K562 (cell line): ENCODE measurements at regions not wholly inside any gene's neighbourhood (a gene's known extent, or its start where the extent isn't known, plus 50 kb on each side); places are given as distances from the start of the nearest gene placed in this dataset.

ENCODE experiments used
- ATAC-seq: fragments of 200-7000 bp; cut with Tn5 transposase; 3 replicates; pipeline ENCODE4 v1.9.1; 2020; ENCODE audit warnings: moderate library complexity
- BruUV-seq: library from RNA; stranded (reverse); fragments of 400-500 nt; replicated peaks from 2 replicates; lab custom pipeline; 2021; lab: Mats Ljungman, UMichigan
- CTCF ChIA-PET: fragments of 300-600 bp; formaldehyde crosslinking; extraction: SDS; loops from one replicate; lab custom pipeline; 2021; ENCODE audit warnings: low intra/inter-chr PET ratio; lab: Yijun Ruan, JAX
- POLR2A ChIA-PET: fragments of 300-600, 350-650 bp; sonication (Branson Sonifier 250); formaldehyde crosslinking; extraction: SDS; loops from one replicate; lab custom pipeline; 2021; ENCODE audit warnings: antibody characterized with exemption, inconsistent platforms; lab: Yijun Ruan, JAX
- DNase-seq, 4 experiments: peaks; one replicate each; pipeline versions ENCODE4 v3.0.0 to v3.0.0-alpha.2; 2011 to 2018; ENCODE audit warnings: low spot score in 3 of 4, mixed read lengths in 3 of 4; ENCODE audit errors: extremely low read depth in 1 of 4
- FAIRE-seq: peaks from 2 replicates; lab custom pipeline; 2011; peaks lifted over from hg19 to GRCh38; lab: Jason Lieb, UNC
- H2AFZ ChIP-seq: 2 replicates; pipeline ENCODE4 v1.6.0; 2011; ENCODE audit warnings: low read depth, low read length, control low read depth, inconsistent platforms
- H3K27ac ChIP-seq: fragments of 200-600 bp; 3 replicates; pipeline ENCODE4 v1.8.0; 2011; ENCODE audit warnings: low read depth, mild to moderate bottlenecking, control low read depth, inconsistent platforms, low read length, moderate library complexity, mixed read lengths; ENCODE audit errors: extremely low read depth
- H3K27me3 ChIP-seq, 2 experiments: fragments of 300-600 bp in 1 of 2; 2 replicates in 1 of 2; 3 replicates in 1 of 2; pipeline versions ENCODE4 v1.6.0 to v1.8.0; 2011; ENCODE audit warnings: inconsistent platforms in 2 of 2, low read length in 2 of 2, mild to moderate bottlenecking in 1 of 2, mixed read lengths in 1 of 2, moderate library complexity in 1 of 2; ENCODE audit not compliant: control insufficient read depth in 2 of 2, insufficient read depth in 2 of 2
- H3K36me3 ChIP-seq: fragments of 300-600 bp; 3 replicates; pipeline ENCODE4 v1.8.0; 2011; ENCODE audit warnings: mild to moderate bottlenecking, low read length, inconsistent platforms; ENCODE audit not compliant: control insufficient read depth, insufficient read depth
- H3K4me1 ChIP-seq, 2 experiments: fragments of 200-600 bp in 1 of 2; replicated peaks in 1 of 2; 2 replicates in 1 of 2; 3 replicates in 1 of 2; pipeline versions ENCODE4 v1.5.1 to v1.8.0; 2011; ENCODE audit warnings: inconsistent platforms in 2 of 2, low read length in 2 of 2, mild to moderate bottlenecking in 1 of 2, mixed read lengths in 1 of 2, moderate library complexity in 1 of 2; ENCODE audit not compliant: control insufficient read depth in 2 of 2, insufficient read depth in 2 of 2
- H3K4me2 ChIP-seq: 2 replicates; pipeline ENCODE4 v1.6.1; 2011; ENCODE audit warnings: low read length, control low read depth, inconsistent platforms, mixed read lengths; ENCODE audit not compliant: insufficient read depth
- H3K4me3 ChIP-seq: fragments of 200-600 bp; sonication (generic), shearing (Covaris generic); 2 replicates; pipeline ENCODE4 v1.5.1; 2016; ENCODE audit warnings: control low read depth, inconsistent platforms
- H3K79me2 ChIP-seq: fragments of 200-600 bp; 3 replicates; pipeline ENCODE4 v1.8.0; 2011; ENCODE audit warnings: low read length, inconsistent platforms; ENCODE audit not compliant: control insufficient read depth, insufficient read depth
- H3K9ac ChIP-seq, 2 experiments: 2 replicates each; pipeline versions ENCODE4 v1.6.0 to v1.6.1; 2011; ENCODE audit warnings: low read depth in 2 of 2, low read length in 2 of 2, control low read depth in 1 of 2, inconsistent platforms in 1 of 2, mild to moderate bottlenecking in 1 of 2, mixed read lengths in 1 of 2; ENCODE audit not compliant: insufficient read depth in 1 of 2
- H3K9me1 ChIP-seq: one replicate; pipeline ENCODE4 v1.6.0; 2011; ENCODE audit warnings: inconsistent platforms, mild to moderate bottlenecking, low read length, moderate library complexity; ENCODE audit not compliant: control insufficient read depth, insufficient read depth
- H3K9me3 ChIP-seq: replicated peaks from 2 replicates; pipeline ENCODE4 v1.5.1; 2011; ENCODE audit warnings: low read depth, low read length, inconsistent platforms; ENCODE audit not compliant: control insufficient read depth, insufficient read depth
- H4K20me1 ChIP-seq: replicated peaks from 2 replicates; pipeline ENCODE4 v1.6.1; 2011; ENCODE audit warnings: low read length, inconsistent platforms, mixed read lengths; ENCODE audit not compliant: control insufficient read depth, insufficient read depth
- BRD9 ChIP-seq: fragments of 450-650 bp; IDR thresholded peaks from 2 replicates; pipeline ENCODE4 v1.6.1; 2018; ENCODE audit warnings: low read depth; ENCODE audit not compliant: partially characterized antibody
- CC2D1A ChIP-seq: fragments of 450-650 bp; IDR thresholded peaks from 2 replicates; pipeline ENCODE4 v1.6.1; 2017; ENCODE audit warnings: mild to moderate bottlenecking
- GABPA ChIP-seq: fragments of 200-800 bp; sonication (Bioruptor generic); conservative IDR thresholded peaks from 2 replicates; pipeline ENCODE4 v1.6.1; 2016; ENCODE audit warnings: low read depth, missing genetic modification characterization, missing compliant biosample characterization
- HDAC1 ChIP-seq, 2 experiments: fragments of 450-650 bp; IDR thresholded peaks; 2 replicates each; pipeline ENCODE4 v1.6.1; 2016 to 2017; ENCODE audit warnings: inconsistent platforms in 1 of 2, mild to moderate bottlenecking in 1 of 2, moderate library complexity in 1 of 2
- HNRNPLL ChIP-seq: fragments of 200-400 bp; formaldehyde crosslinking; IDR thresholded peaks from 2 replicates; pipeline ENCODE4 v1.6.1; 2017; ENCODE audit warnings: low read length, low read depth, mild to moderate bottlenecking; ENCODE audit not compliant: poor library complexity, severe bottlenecking
- KLF13 ChIP-seq: fragments of 450-650 bp; IDR thresholded peaks from 2 replicates; pipeline ENCODE4 v1.6.1; 2016; ENCODE audit warnings: missing genetic modification characterization, low read depth, mild to moderate bottlenecking, missing compliant biosample characterization, moderate library complexity, borderline replicate concordance
- LEF1 ChIP-seq: fragments of 450-650 bp; IDR thresholded peaks from 2 replicates; pipeline ENCODE4 v1.6.1; 2016; ENCODE audit warnings: mild to moderate bottlenecking
- POLR2B ChIP-seq: fragments of 450-650 bp; IDR thresholded peaks from 2 replicates; pipeline ENCODE4 v1.6.1; 2018; ENCODE audit warnings: low read depth; ENCODE audit not compliant: partially characterized antibody
- TAF15 ChIP-seq: fragments of 200-400 bp; formaldehyde crosslinking; IDR thresholded peaks from 2 replicates; pipeline ENCODE4 v1.6.1; 2017; ENCODE audit warnings: mild to moderate bottlenecking, low read depth, low read length, moderate library complexity
- TARDBP ChIP-seq: fragments of 450-650 bp; IDR thresholded peaks from 2 replicates; pipeline ENCODE4 v1.6.1; 2016
- TBP ChIP-seq: optimal IDR thresholded peaks from 2 replicates; pipeline ENCODE3; 2011; ENCODE audit warnings: low read depth, low read length, improper control_type of control experiment
- ZNF384 ChIP-seq: IDR thresholded peaks from 2 replicates; pipeline ENCODE4 v1.6.1; 2012; ENCODE audit warnings: low read depth, low read length, improper control_type of control experiment
- ZNF583 ChIP-seq: fragments of 250-450 bp; sonication (Bioruptor Pico); IDR thresholded peaks from 2 replicates; pipeline ENCODE4 v1.4.0; 2020
- ZNF592 ChIP-seq: fragments of 450-650 bp; IDR thresholded peaks from 2 replicates; pipeline ENCODE4 v1.6.1; 2017; ENCODE audit warnings: antibody characterized with exemption, mild to moderate bottlenecking
- ZNF766 ChIP-seq: fragments of 200-800 bp; sonication (Bioruptor generic); conservative IDR thresholded peaks from 2 replicates; pipeline ENCODE4 v1.6.1; 2016; ENCODE audit warnings: missing genetic modification characterization, missing compliant biosample characterization
- in situ Hi-C: fragments of 300-500 bp; cut with MboI; formaldehyde crosslinking; loops from 4 replicates; pipeline ENCODE4 v1.15.0; 2018; ENCODE audit warnings: inconsistent platforms, mixed read lengths
- intact Hi-C: fragments of 100-400 bp; cut with micrococcal nuclease; formaldehyde crosslinking; loops from 2 replicates; pipeline ENCODE4 v1.14.2; 2022

GRCh38 chr3:102005551-102005950 is 156.2 kb downstream of the NFKBIZ start:
- no peaks in the 10 kb centered on the region for H3K27me3 ChIP-seq
- DNase-seq (no peak), FAIRE-seq (no peak), ATAC-seq (no peak)
- no peaks in the 10 kb centered on the region for H3K36me3 ChIP-seq
- H3K27ac ChIP-seq: no peak overlapping the region
- no TSS peak for BruUV-seq
- in situ Hi-C loops: no loop called here
- H3K4me2 ChIP-seq: no peak overlapping the region
- POLR2A ChIA-PET: interaction anchor here (0.7 kb wide), 1 partner anchor 224 kb away, joined by 3 read pairs; no protein-coding TSS in a partner anchor
- no peaks in the 10 kb centered on the region for H3K4me1 ChIP-seq
- no peaks in the 10 kb centered on the region for H4K20me1 ChIP-seq
- no peak overlapping the region for H3K9ac ChIP-seq
- no peaks in the 10 kb centered on the region for H3K9me1 ChIP-seq
- H3K79me2 ChIP-seq: no peaks in the 10 kb centered on the region
- CTCF ChIA-PET: no interaction called here
- intact Hi-C loops: no loop called here
- no peak for TF ChIP-seq LEF1
- TF ChIP-seq POLR2B: no peak
- no peak for TF ChIP-seq CC2D1A
- TF ChIP-seq HDAC1 (IDR thresholded peaks at IDR 0.05): no peak
- no peak for TF ChIP-seq ZNF384
- no peak for TF ChIP-seq KLF13 (tag)
- TF ChIP-seq GABPA (tag): no peak
- TF ChIP-seq TBP: no peak
- no peak for TF ChIP-seq ZNF766 (CRISPR knock-in tag)
- TF ChIP-seq ZNF583 (CRISPR knock-in tag): no peak
- TF ChIP-seq TAF15: no peak
- TF ChIP-seq ZNF592: no peak
- no peak for TF ChIP-seq TARDBP
- no peak for TF ChIP-seq BRD9
- no peak for TF ChIP-seq HNRNPLL
- no peaks in the 10 kb centered on the region for H3K9me3 ChIP-seq
- no peak overlapping the region for H2AFZ ChIP-seq
- H3K4me3 ChIP-seq: no peak overlapping the region
